WTC11 (cell line): ENCODE measurements at regions not wholly inside any gene's neighbourhood (a gene's known extent, or its start where the extent isn't known, plus 50 kb on each side); places are given as distances from the start of the nearest gene placed in this dataset.

ENCODE experiments used
- ESRRA ChIP-seq: sonication (generic); formaldehyde crosslinking; IDR thresholded peaks from 2 replicates; pipeline ENCODE4 v1.8.1; 2022; ENCODE audit warnings: mild to moderate bottlenecking, missing genetic modification reagents, borderline replicate concordance
- SP1 ChIP-seq: sonication (generic); formaldehyde crosslinking; conservative IDR thresholded peaks from 2 replicates; pipeline ENCODE4 v1.8.1; 2022; ENCODE audit warnings: missing genetic modification reagents

DNA sequence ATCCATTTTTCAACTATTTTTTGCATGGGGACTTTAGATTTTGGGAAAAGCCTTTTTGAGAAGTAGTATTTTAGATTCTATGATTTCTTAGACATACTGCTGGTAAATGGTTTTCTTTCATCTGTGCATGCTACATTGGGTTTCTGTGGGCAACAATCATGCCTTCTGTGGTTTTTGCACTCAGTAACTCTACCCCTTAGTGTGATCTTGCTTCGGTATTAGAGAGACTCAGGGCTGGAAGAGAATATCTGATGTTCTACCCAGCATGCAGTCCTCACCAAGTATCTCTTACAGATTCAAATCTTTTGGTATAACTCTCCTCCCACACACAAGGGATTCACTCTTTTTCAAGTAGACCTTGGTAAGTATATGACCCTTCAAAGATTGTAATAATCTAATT is 183.0 kb downstream of the PMAIP1 start:
- TF ChIP-seq SP1 (CRISPR knock-in tag) (no peak), ESRRA (CRISPR knock-in tag) (no peak)
